H9 (cell line): ENCODE measurements at regions not wholly inside any gene's neighbourhood (a gene's known extent, or its start where the extent isn't known, plus 50 kb on each side); places are given as distances from the start of the nearest gene placed in this dataset.

Experiments
- DNase-seq: peaks from one replicate; pipeline ENCODE4 v3.0.0-alpha.2; 2017
- H2AFZ ChIP-seq: one replicate; pipeline ENCODE4 v1.6.1; 2013; ENCODE audit warnings: mild to moderate bottlenecking, low read length, control low read depth, moderate library complexity
- H2AK5ac ChIP-seq: 2 replicates; pipeline ENCODE4 v1.6.1; 2013; ENCODE audit warnings: low read length, control low read depth, mixed read lengths; ENCODE audit not compliant: insufficient read length
- H2BK120ac ChIP-seq: one replicate; pipeline ENCODE4 v1.6.1; 2013; ENCODE audit warnings: low read depth, mild to moderate bottlenecking, low read length, control low read depth, inconsistent platforms; ENCODE audit not compliant: poor library complexity, severe bottlenecking
- H2BK12ac ChIP-seq: 2 replicates; pipeline ENCODE4 v1.6.1; 2013; ENCODE audit warnings: low read length, control low read depth, mixed read lengths, low read depth; ENCODE audit not compliant: insufficient read length
- H2BK15ac ChIP-seq: 2 replicates; pipeline ENCODE4 v1.6.1; 2013; ENCODE audit warnings: low read depth, low read length, control low read depth
- H2BK20ac ChIP-seq: one replicate; pipeline ENCODE4 v1.6.1; 2013; ENCODE audit warnings: low read depth, mild to moderate bottlenecking, low read length, control low read depth, inconsistent platforms; ENCODE audit not compliant: poor library complexity, severe bottlenecking
- H2BK5ac ChIP-seq: 2 replicates; pipeline ENCODE4 v1.6.1; 2013; ENCODE audit warnings: low read length, control low read depth, mixed read lengths; ENCODE audit not compliant: insufficient read length
- H3K14ac ChIP-seq: 2 replicates; pipeline ENCODE4 v1.6.1; 2013; ENCODE audit warnings: low read length, control low read depth; ENCODE audit not compliant: insufficient read depth
- H3K18ac ChIP-seq: 2 replicates; pipeline ENCODE4 v1.6.1; 2013; ENCODE audit warnings: low read depth, mild to moderate bottlenecking, mixed read lengths, low read length, control low read depth; ENCODE audit not compliant: insufficient read length
- H3K23ac ChIP-seq: 2 replicates; pipeline ENCODE4 v1.6.1; 2013; ENCODE audit warnings: low read length, control low read depth, mixed read lengths, low read depth; ENCODE audit not compliant: insufficient read length
- H3K23me2 ChIP-seq: 2 replicates; pipeline ENCODE4 v1.6.1; 2013; ENCODE audit warnings: low read depth, mild to moderate bottlenecking, mixed read lengths, low read length, control low read depth; ENCODE audit not compliant: insufficient read length, poor library complexity, severe bottlenecking
- H3K27ac ChIP-seq: 2 replicates; pipeline ENCODE4 v1.5.1; 2013; ENCODE audit warnings: low read length, control low read depth, mixed read lengths, low read depth; ENCODE audit not compliant: insufficient read length
- H3K27me3 ChIP-seq: 2 replicates; pipeline ENCODE4 v1.6.1; 2013; ENCODE audit warnings: low read length, control low read depth, inconsistent platforms; ENCODE audit not compliant: insufficient read depth
- H3K4ac ChIP-seq: 2 replicates; pipeline ENCODE4 v1.6.1; 2013; ENCODE audit warnings: low read depth, mild to moderate bottlenecking, control low read depth, inconsistent platforms, low read length, moderate library complexity
- H3K4me1 ChIP-seq: 2 replicates; pipeline ENCODE4 v1.6.1; 2013; ENCODE audit warnings: low read length, control low read depth, inconsistent platforms; ENCODE audit not compliant: insufficient read depth
- H3K4me2 ChIP-seq: 2 replicates; pipeline ENCODE4 v1.6.1; 2013; ENCODE audit warnings: low read length, control low read depth, mixed read lengths; ENCODE audit not compliant: insufficient read length, insufficient read depth
- H3K56ac ChIP-seq: 2 replicates; pipeline ENCODE4 v1.6.1; 2013; ENCODE audit warnings: low read depth, mild to moderate bottlenecking, mixed read lengths, low read length, control low read depth; ENCODE audit not compliant: insufficient read length
- H3K79me1 ChIP-seq: 2 replicates; pipeline ENCODE4 v1.6.1; 2013; ENCODE audit warnings: low read depth, mild to moderate bottlenecking, moderate library complexity, low read length, control low read depth, inconsistent platforms; ENCODE audit not compliant: insufficient read depth, poor library complexity, severe bottlenecking
- H3K79me2 ChIP-seq: 2 replicates; pipeline ENCODE4 v1.6.1; 2013; ENCODE audit warnings: low read length, control low read depth, inconsistent platforms; ENCODE audit not compliant: insufficient read depth
- H3K9ac ChIP-seq: 2 replicates; pipeline ENCODE4 v1.6.1; 2013; ENCODE audit warnings: low read length, control low read depth, mixed read lengths; ENCODE audit not compliant: insufficient read length; ENCODE audit errors: extremely low read depth
- H3K9me3 ChIP-seq: one replicate; pipeline ENCODE4 v1.6.1; 2013; ENCODE audit warnings: low read depth, low read length, inconsistent platforms; ENCODE audit not compliant: control insufficient read depth
- H3T11ph ChIP-seq: one replicate; pipeline ENCODE4 v1.6.1; 2013; ENCODE audit warnings: mild to moderate bottlenecking, low read length, control low read depth, inconsistent platforms
- H4K20me1 ChIP-seq: one replicate; pipeline ENCODE4 v1.6.1; 2013; ENCODE audit not compliant: control insufficient read depth, insufficient read length, insufficient read depth
- H4K5ac ChIP-seq: 2 replicates; pipeline ENCODE4 v1.6.1; 2013; ENCODE audit warnings: low read depth, mild to moderate bottlenecking, mixed read lengths, low read length, control low read depth; ENCODE audit not compliant: insufficient read length
- H4K8ac ChIP-seq: replicated peaks from 2 replicates; pipeline ENCODE4 v1.6.1; 2013; ENCODE audit warnings: low read length, control low read depth, mixed read lengths, low read depth; ENCODE audit not compliant: insufficient read length
- H4K91ac ChIP-seq: 2 replicates; pipeline ENCODE4 v1.6.1; 2013; ENCODE audit warnings: low read depth, mild to moderate bottlenecking, moderate library complexity, mixed read lengths, low read length, control low read depth; ENCODE audit not compliant: insufficient read length
- H3K27ac Mint-ChIP-seq, 3 experiments: 2 replicates in 2 of 3; 3 replicates in 1 of 3; pipeline ENCODE4 v1.8.0; 2020 to 2021; ENCODE audit warnings: mixed read lengths in 3 of 3, mild to moderate bottlenecking in 1 of 3, moderate library complexity in 1 of 3
- H3K27me3 Mint-ChIP-seq: 2 replicates; pipeline ENCODE4 v1.8.0; 2021; ENCODE audit warnings: low read depth, mild to moderate bottlenecking, moderate library complexity, mixed read lengths
- H3K36me3 Mint-ChIP-seq, 3 experiments: 2 replicates in 2 of 3; 3 replicates in 1 of 3; pipeline ENCODE4 v1.8.0; 2020 to 2021; ENCODE audit warnings: low read depth in 3 of 3, mixed read lengths in 3 of 3; ENCODE audit not compliant: insufficient read depth in 1 of 3
- H3K4me1 Mint-ChIP-seq, 2 experiments: 2 replicates each; pipeline ENCODE4 v1.8.0; 2020; ENCODE audit warnings: mixed read lengths in 2 of 2
- H3K4me3 Mint-ChIP-seq, 2 experiments: 2 replicates in 1 of 2; 3 replicates in 1 of 2; pipeline ENCODE4 v1.8.0; 2020 to 2021; ENCODE audit warnings: mild to moderate bottlenecking in 2 of 2, mixed read lengths in 2 of 2, moderate library complexity in 1 of 2
- H3K9me3 Mint-ChIP-seq, 2 experiments: 2 replicates in 1 of 2; 3 replicates in 1 of 2; pipeline ENCODE4 v1.8.0; 2020; ENCODE audit warnings: mild to moderate bottlenecking in 2 of 2, mixed read lengths in 2 of 2, moderate library complexity in 1 of 2
- CTCF ChIP-seq: fragments of 200-600 bp; sonication (generic); conservative IDR thresholded peaks from 3 replicates; pipeline ENCODE4 v1.8.0; 2021; ENCODE audit warnings: antibody characterized with exemption, mild to moderate bottlenecking

GRCh38 chr5:121691478-121691877 lies 160.2 kb upstream of the FTMT start:
- H3K4me2 ChIP-seq = no peak overlapping the region
- H3K18ac ChIP-seq = no peak overlapping the region
- Mint-ChIP-seq H3K27me3 (no peaks in the 10 kb centered on the region), H3K4me3 (no peak overlapping the region), H3K4me1 (peaks cover 31 to 35% of the 10 kb centered on the region in 2 experiments), H3K27ac (peak overlapping the region in 2 of 3 experiments; percentile 3 to 27; a peak in 2 of 7 replicates), H3K9me3 (no peaks in the 10 kb centered on the region), H3K36me3 (no peaks in the 10 kb centered on the region; a peak in 1 of 7 replicates)
- H3K4me1 ChIP-seq = no peaks in the 10 kb centered on the region; the same call in 1 of the 2 replicates
- H2BK15ac ChIP-seq = no peak overlapping the region
- no peak overlapping the region for H4K91ac ChIP-seq
- no peaks in the 10 kb centered on the region for H4K20me1 ChIP-seq
- no peak overlapping the region for H2BK20ac ChIP-seq
- no peak overlapping the region for H3K56ac ChIP-seq
- no peak overlapping the region for H2BK5ac ChIP-seq
- no peaks in the 10 kb centered on the region for H3K27me3 ChIP-seq
- TF ChIP-seq CTCF = no peak
- H3K9ac ChIP-seq = no peak overlapping the region
- H2AFZ ChIP-seq = no peak overlapping the region
- no peaks in the 10 kb centered on the region for H3K79me1 ChIP-seq
- H2BK120ac ChIP-seq = no peak overlapping the region
- H3K9me3 ChIP-seq = no peaks in the 10 kb centered on the region
- DNase-seq = no peak
- H3K27ac ChIP-seq = no peak overlapping the region
- H3K4ac ChIP-seq = no peak overlapping the region
- no peak overlapping the region for H4K5ac ChIP-seq
- no peaks in the 10 kb centered on the region for H3K23me2 ChIP-seq
- H4K8ac ChIP-seq = no peak overlapping the region
- no peak overlapping the region for H3T11ph ChIP-seq
- H3K23ac ChIP-seq = no peak overlapping the region
- H3K79me2 ChIP-seq = no peaks in the 10 kb centered on the region
- no peak overlapping the region for H2BK12ac ChIP-seq
- H2AK5ac ChIP-seq = no peak overlapping the region
- H3K14ac ChIP-seq = no peak overlapping the region
